DND-41 (cell line): ENCODE measurements at regions not wholly inside any gene's neighbourhood (a gene's known extent, or its start where the extent isn't known, plus 50 kb on each side); places are given as distances from the start of the nearest gene placed in this dataset.
"Not testable (repeated sequence)": the region's sequence is repeated elsewhere in the genome, so short reads cannot be mapped to it uniquely, and the experiment has no call there.

ENCODE experiments used
- CTCF ChIP-seq: IDR thresholded peaks from 2 replicates; pipeline ENCODE4 v1.5.1; 2012; ENCODE audit warnings: borderline replicate concordance, low read length, moderate library complexity, mild to moderate bottlenecking; ENCODE audit not compliant: poor library complexity, severe bottlenecking; ENCODE audit errors: extremely low read depth
- EZH2 ChIP-seq: IDR thresholded peaks from 3 replicates; pipeline ENCODE4 v1.6.1; 2012; ENCODE audit warnings: borderline replicate concordance, low read depth, mild to moderate bottlenecking, moderate library complexity, low read length, inconsistent platforms; ENCODE audit not compliant: severe bottlenecking

- TF ChIP-seq CTCF, EZH2: not testable (repeated sequence)
These were observed 174.7 kb downstream of the POTEB3 start for GRCh38 chr15:21265628-21266027.
